BE2C (cell line): ENCODE measurements at regions not wholly inside any gene's neighbourhood (a gene's known extent, or its start where the extent isn't known, plus 50 kb on each side); places are given as distances from the start of the nearest gene placed in this dataset.

Source experiments
- DNase-seq: peaks from one replicate; pipeline ENCODE4 v3.0.0-alpha.2; 2020
- H3K27me3 ChIP-seq: fragments of 250-450 bp; sonication (Bioruptor Pico); 2 replicates; pipeline ENCODE4 v1.5.1; 2020; ENCODE audit warnings: mild to moderate bottlenecking
- H3K36me3 ChIP-seq: fragments of 250-450 bp; sonication (Bioruptor Pico); 2 replicates; pipeline ENCODE4 v1.5.1; 2020; ENCODE audit warnings: mild to moderate bottlenecking
- H3K4me1 ChIP-seq: fragments of 250-450 bp; sonication (Bioruptor Pico); 2 replicates; pipeline ENCODE4 v1.5.1; 2020
- H3K4me3 ChIP-seq: 2 replicates; pipeline ENCODE4 v1.5.1; 2011; ENCODE audit warnings: low read depth, low read length
- H3K9me3 ChIP-seq: fragments of 250-450 bp; sonication (Bioruptor Pico); 2 replicates; pipeline ENCODE4 v1.5.1; 2020
- CTCF ChIP-seq: IDR thresholded peaks from 2 replicates; pipeline ENCODE4 v1.5.1; 2012; ENCODE audit warnings: mild to moderate bottlenecking, low read depth, low read length

- no peak for DNase-seq
- no peaks in the 10 kb centered on the region for H3K36me3 ChIP-seq
These were observed 205.1 kb downstream of the EMX2 start for GRCh38 chr10:117747636-117748035.

GRCh38 chr10:117748058-117748457, 205.5 kb downstream of the EMX2 start:
- no peaks in the 10 kb centered on the region for H3K36me3 ChIP-seq
- no peaks in the 10 kb centered on the region for H3K9me3 ChIP-seq
- no peak for TF ChIP-seq CTCF
- no peaks in the 10 kb centered on the region for H3K4me1 ChIP-seq
- no peaks in the 10 kb centered on the region for H3K27me3 ChIP-seq
- DNase-seq, result no peak
- H3K4me3 ChIP-seq, result no peak overlapping the region

More at GRCh38 chr10:117747636-117748035, 205.1 kb downstream of the EMX2 start:
- TF ChIP-seq CTCF, result no peak
- H3K4me1 ChIP-seq, result no peaks in the 10 kb centered on the region
- H3K4me3 ChIP-seq, result no peak overlapping the region
- no peaks in the 10 kb centered on the region for H3K27me3 ChIP-seq
- no peaks in the 10 kb centered on the region for H3K9me3 ChIP-seq

GRCh38 chr10:117750616-117751015, 208.1 kb downstream of the EMX2 start:
- Histone ChIP-seq H3K4me3 (no peak overlapping the region), H3K27me3 (no peaks in the 10 kb centered on the region), H3K36me3 (no peaks in the 10 kb centered on the region), H3K9me3 (no peaks in the 10 kb centered on the region), H3K4me1 (no peaks in the 10 kb centered on the region)
- no peak for DNase-seq
- no peak for TF ChIP-seq CTCF

- Histone ChIP-seq H3K4me3 (no peak overlapping the region), H3K9me3 (no peaks in the 10 kb centered on the region), H3K27me3 (no peaks in the 10 kb centered on the region), H3K4me1 (no peaks in the 10 kb centered on the region), H3K36me3 (no peaks in the 10 kb centered on the region)
- no peak for DNase-seq
- TF ChIP-seq CTCF, result no peak
These were observed 208.7 kb downstream of the EMX2 start for GRCh38 chr10:117751259-117751658.

GRCh38 chr10:117752103-117752502, 209.6 kb downstream of the EMX2 start:
- Histone ChIP-seq H3K9me3 (no peaks in the 10 kb centered on the region), H3K4me1 (no peaks in the 10 kb centered on the region), H3K4me3 (no peak overlapping the region), H3K27me3 (no peaks in the 10 kb centered on the region), H3K36me3 (no peaks in the 10 kb centered on the region)
- TF ChIP-seq CTCF, result no peak
- DNase-seq, result no peak

- Histone ChIP-seq H3K9me3 (no peaks in the 10 kb centered on the region), H3K4me3 (no peak overlapping the region), H3K4me1 (no peaks in the 10 kb centered on the region), H3K36me3 (no peaks in the 10 kb centered on the region), H3K27me3 (no peaks in the 10 kb centered on the region; the same call in 1 of the 2 replicates)
- TF ChIP-seq CTCF, result no peak
- DNase-seq, result no peak
These were observed 212.5 kb downstream of the EMX2 start for GRCh38 chr10:117754770-117755658.
